RCC 7860 (cell line): ENCODE measurements at regions not wholly inside any gene's neighbourhood (a gene's known extent, or its start where the extent isn't known, plus 50 kb on each side); places are given as distances from the start of the nearest gene placed in this dataset.
A peak's percentile ranks its signal among the peaks of the same experiment; 100 is the strongest.
"Not testable (repeated sequence)": the region's sequence is repeated elsewhere in the genome, so short reads cannot be mapped to it uniquely, and the experiment has no call there.

Source experiments
- DNase-seq: peaks from one replicate; pipeline ENCODE4 v3.0.0-alpha.2; 2015; ENCODE audit warnings: low spot score
- FAIRE-seq: peaks from 2 replicates; lab custom pipeline; 2012; peaks lifted over from hg19 to GRCh38; lab: Jason Lieb, UNC

- DNase-seq (no peak), FAIRE-seq (no peak)
Measured at GRCh38 chr16:54985156-54985555, 54.5 kb downstream of the IRX5 start.

- FAIRE-seq (no peak), DNase-seq (no peak)
Measured at GRCh38 chr16:54985668-54986067, 55.0 kb downstream of the IRX5 start.

- no peak for DNase-seq
- no peak for FAIRE-seq
Measured at GRCh38 chr16:54986409-54986808, 55.7 kb downstream of the IRX5 start.

- FAIRE-seq: no peak
Measured at GRCh38 chr16:54987081-54987480, 56.4 kb downstream of the IRX5 start.

GRCh38 chr16:54991525-54991924 is 60.9 kb downstream of the IRX5 start:
- FAIRE-seq: no peak
- DNase-seq: no peak

More at GRCh38 chr16:54987081-54987480, 56.4 kb downstream of the IRX5 start:
- no peak for DNase-seq

- not testable (repeated sequence) for DNase-seq, FAIRE-seq
Measured at GRCh38 chr16:54991946-54992345, 61.3 kb downstream of the IRX5 start.

GRCh38 chr16:54993106-54993895 is 62.6 kb downstream of the IRX5 start:
- FAIRE-seq (no peak), DNase-seq (no peak)

- DNase-seq (no peak), FAIRE-seq (no peak)
Measured at GRCh38 chr16:54996186-54996585, 65.5 kb downstream of the IRX5 start.

- FAIRE-seq (no peak), DNase-seq (no peak)
Measured at GRCh38 chr16:54998834-54999233, 68.2 kb downstream of the IRX5 start.

- no peak for FAIRE-seq
Measured at GRCh38 chr16:54999481-54999880, 68.8 kb downstream of the IRX5 start.

GRCh38 chr16:55000595-55000994 is 69.9 kb downstream of the IRX5 start:
- no peak for FAIRE-seq

More at GRCh38 chr16:54999481-54999880, 68.8 kb downstream of the IRX5 start:
- DNase-seq: no peak

GRCh38 chr16:55001931-55002330 is 71.3 kb downstream of the IRX5 start:
- no peak for DNase-seq
- FAIRE-seq: no peak

More at GRCh38 chr16:55000595-55000994, 69.9 kb downstream of the IRX5 start:
- DNase-seq: peak; percentile 47

GRCh38 chr16:55002419-55002818 is 71.8 kb downstream of the IRX5 start:
- DNase-seq (no peak), FAIRE-seq (no peak)

- no peak for FAIRE-seq
- no peak for DNase-seq
Measured at GRCh38 chr16:55003306-55003705, 72.6 kb downstream of the IRX5 start.

- DNase-seq: no peak
- FAIRE-seq: no peak
Measured at GRCh38 chr16:55003916-55004315, 73.3 kb downstream of the IRX5 start.

GRCh38 chr16:55007504-55007903 is 76.8 kb downstream of the IRX5 start:
- FAIRE-seq (no peak), DNase-seq (no peak)

GRCh38 chr16:55008836-55009510 is 78.3 kb downstream of the IRX5 start:
- FAIRE-seq: no peak
- DNase-seq: no peak

- no peak for FAIRE-seq
- no peak for DNase-seq
Measured at GRCh38 chr16:55009581-55009980, 78.9 kb downstream of the IRX5 start.

- DNase-seq (no peak), FAIRE-seq (no peak)
Measured at GRCh38 chr16:55010492-55011160, 80.0 kb downstream of the IRX5 start.

- no peak for FAIRE-seq
Measured at GRCh38 chr16:55012362-55012761, 81.7 kb downstream of the IRX5 start.

GRCh38 chr16:55012793-55013192 is 82.1 kb downstream of the IRX5 start:
- DNase-seq (no peak), FAIRE-seq (no peak)

More at GRCh38 chr16:55012362-55012761, 81.7 kb downstream of the IRX5 start:
- no peak for DNase-seq

GRCh38 chr16:55014022-55014421 is 83.4 kb downstream of the IRX5 start:
- no peak for FAIRE-seq
- DNase-seq: no peak
